GM12878 (cell line): ENCODE measurements at regions not wholly inside any gene's neighbourhood (a gene's known extent, or its start where the extent isn't known, plus 50 kb on each side); places are given as distances from the start of the nearest gene placed in this dataset.

Experiments
- ATAC-seq: fragments of 200-7000 bp; cut with Tn5 transposase; 3 replicates; pipeline ENCODE4 v1.9.1; 2020; ENCODE audit warnings: mild to moderate bottlenecking, moderate library complexity
- BruUV-seq: library from RNA; stranded (reverse); fragments of 400-500 nt; replicated peaks from 2 replicates; lab custom pipeline; 2021; lab: Mats Ljungman, UMichigan
- CTCF ChIA-PET: fragments of 300-600 bp; sonication (Branson Sonifier 250); formaldehyde crosslinking; extraction: SDS; loops from one replicate; lab custom pipeline; 2021; ENCODE audit warnings: inconsistent platforms; lab: Yijun Ruan, JAX
- POLR2A ChIA-PET: fragments of 350-600 bp; formaldehyde crosslinking; extraction: SDS; loops from one replicate; lab custom pipeline; 2021; ENCODE audit warnings: inconsistent platforms; lab: Charles Lee
- RAD21 ChIA-PET: fragments of 300-600 bp; sonication (Branson Sonifier 250); formaldehyde crosslinking; loops from one replicate; lab custom pipeline; 2023; ENCODE audit warnings: antibody characterized with exemption; ENCODE audit not compliant: unreplicated experiment; lab: Charles Lee
- SMC1A ChIA-PET: fragments of 300-600 bp; sonication (Branson Sonifier 250); formaldehyde crosslinking; loops from one replicate; lab custom pipeline; 2023; ENCODE audit not compliant: unreplicated experiment, uncharacterized antibody; lab: Charles Lee
- DNase-seq: peaks from one replicate; pipeline ENCODE4 v3.0.0-alpha.2; 2011; ENCODE audit warnings: low read depth, low spot score
- FAIRE-seq: peaks from 3 replicates; lab custom pipeline; 2011; peaks lifted over from hg19 to GRCh38; lab: Jason Lieb, UNC
- H2AFZ ChIP-seq: 2 replicates; pipeline ENCODE4 v1.6.0; 2011; ENCODE audit warnings: low read depth, low read length, control low read depth; ENCODE audit not compliant: control insufficient read depth
- H3K27ac ChIP-seq: 2 replicates; pipeline ENCODE4 v1.5.1; 2011; ENCODE audit warnings: control low read depth; ENCODE audit not compliant: control insufficient read depth, insufficient read depth
- H3K27me3 ChIP-seq, 2 experiments: replicated peaks in 1 of 2; 2 replicates each; pipeline versions ENCODE4 v1.6.0 to v1.6.1; 2011; ENCODE audit warnings: low read length in 1 of 2; ENCODE audit not compliant: control insufficient read depth in 2 of 2, insufficient read depth in 2 of 2
- H3K36me3 ChIP-seq, 2 experiments: 2 replicates each; pipeline ENCODE4 v1.5.1; 2011; ENCODE audit warnings: low read length in 1 of 2; ENCODE audit not compliant: control insufficient read depth in 2 of 2, insufficient read depth in 2 of 2
- H3K4me1 ChIP-seq: 2 replicates; pipeline ENCODE4 v1.6.1; 2011; ENCODE audit warnings: mild to moderate bottlenecking, low read length, moderate library complexity, mixed read lengths; ENCODE audit not compliant: control insufficient read depth, insufficient read depth
- H3K4me2 ChIP-seq: 2 replicates; pipeline ENCODE4 v1.6.0; 2011; ENCODE audit warnings: control low read depth; ENCODE audit not compliant: control insufficient read depth, insufficient read depth
- H3K4me3 ChIP-seq: fragments of 200-600 bp; sonication (generic); 2 replicates; pipeline ENCODE4 v1.5.1; 2016
- H3K79me2 ChIP-seq: 2 replicates; pipeline ENCODE4 v1.6.0; 2011; ENCODE audit warnings: low read length; ENCODE audit not compliant: control insufficient read depth, insufficient read depth
- H3K9ac ChIP-seq: 2 replicates; pipeline ENCODE4 v1.8.0; 2011; ENCODE audit warnings: low read length, control low read depth, mixed read lengths; ENCODE audit not compliant: control insufficient read depth, insufficient read depth
- H3K9me3 ChIP-seq: replicated peaks from 3 replicates; pipeline ENCODE4 v1.5.1; 2011; ENCODE audit warnings: mild to moderate bottlenecking, low read length; ENCODE audit not compliant: control insufficient read depth, insufficient read depth
- H4K20me1 ChIP-seq: 2 replicates; pipeline ENCODE4 v1.6.0; 2011; ENCODE audit not compliant: control insufficient read depth, insufficient read depth
- EED ChIP-seq: sonication (generic); IDR thresholded peaks from 2 replicates; pipeline ENCODE4 v1.6.1; 2016; ENCODE audit warnings: antibody characterized with exemption, low read depth
- FOXK2 ChIP-seq: fragments of 450-650 bp; IDR thresholded peaks from 2 replicates; pipeline ENCODE4 v1.6.1; 2017; ENCODE audit warnings: mild to moderate bottlenecking, moderate library complexity
- FOXM1 ChIP-seq: IDR thresholded peaks from 2 replicates; pipeline ENCODE4 v1.6.1; 2012; ENCODE audit warnings: low read depth, mild to moderate bottlenecking, inconsistent platforms, low read length, moderate library complexity
- GABPA ChIP-seq: IDR thresholded peaks from 2 replicates; pipeline ENCODE4 v1.6.1; 2014; ENCODE audit warnings: antibody characterized with exemption, low read depth, mild to moderate bottlenecking, inconsistent platforms
- JUND ChIP-seq: IDR thresholded peaks from 2 replicates; pipeline ENCODE4 v1.6.1; 2012; ENCODE audit warnings: low read depth, mild to moderate bottlenecking, low read length, improper control_type of control experiment, moderate library complexity
- MTA2 ChIP-seq: fragments of 450-650 bp; IDR thresholded peaks from 2 replicates; pipeline ENCODE4 v1.6.1; 2016; ENCODE audit warnings: low read depth, mild to moderate bottlenecking, moderate library complexity
- NFIC ChIP-seq: IDR thresholded peaks from 2 replicates; pipeline ENCODE4 v1.6.1; 2012; ENCODE audit warnings: low read depth, mild to moderate bottlenecking, inconsistent platforms, low read length, moderate library complexity
- RBBP5 ChIP-seq: fragments of 200-600 bp; sonication (generic); conservative IDR thresholded peaks from 2 replicates; pipeline ENCODE4 v1.6.1; 2016
- SPI1 ChIP-seq: IDR thresholded peaks from 2 replicates; pipeline ENCODE4 v1.6.1; 2011; ENCODE audit warnings: low read depth, mild to moderate bottlenecking, low read length, moderate library complexity, borderline replicate concordance; ENCODE audit not compliant: insufficient read depth
- STAT1 ChIP-seq: fragments of 450-650 bp; conservative IDR thresholded peaks from 2 replicates; pipeline ENCODE4 v1.6.1; 2014; ENCODE audit warnings: antibody characterized with exemption, mild to moderate bottlenecking
- SUZ12 ChIP-seq: fragments of 200-600 bp; sonication (generic); IDR thresholded peaks from one replicate; pipeline ENCODE4 v1.6.1; 2018; ENCODE audit warnings: antibody characterized with exemption, mild to moderate bottlenecking; ENCODE audit not compliant: unreplicated experiment
- TCF3 ChIP-seq: IDR thresholded peaks from 2 replicates; pipeline ENCODE4 v1.6.1; 2012; ENCODE audit warnings: low read depth, mild to moderate bottlenecking, low read length, borderline replicate concordance; ENCODE audit not compliant: insufficient read depth
- YBX1 ChIP-seq: fragments of 450-650 bp; IDR thresholded peaks from 2 replicates; pipeline ENCODE4 v1.6.1; 2016; ENCODE audit warnings: antibody characterized with exemption
- ZNF207 ChIP-seq: fragments of 450-650 bp; IDR thresholded peaks from 2 replicates; pipeline ENCODE4 v1.6.1; 2014; ENCODE audit warnings: antibody characterized with exemption, mild to moderate bottlenecking, borderline replicate concordance
- ZNF622 ChIP-seq: fragments of 450-650 bp; IDR thresholded peaks from 2 replicates; pipeline ENCODE4 v1.6.1; 2017; ENCODE audit warnings: mild to moderate bottlenecking, inconsistent platforms
- WGBS: methylation state at CpG from one replicate; pipeline ENCODE4 v1.1.6; 2016; ENCODE audit warnings: low lambda C conversion rate; ENCODE audit not compliant: insufficient replicate concordance, insufficient coverage; ENCODE audit errors: missing lambda C conversion rate; 5-methylcytosine and 5-hydroxymethylcytosine counted together
- in situ Hi-C: fragments of 300-500 bp; cut with MboI; formaldehyde crosslinking; loops from 9 replicates; pipeline ENCODE4 v1.14.3; 2018; ENCODE audit warnings: mixed read lengths
- intact Hi-C: fragments of 100-400 bp; cut with micrococcal nuclease; formaldehyde crosslinking; loops from one replicate; pipeline ENCODE4 v1.14.2; 2022; ENCODE audit not compliant: unreplicated experiment
- TF ChIP-seq, protein P1 (sequence below): fragments of 450-650 bp; IDR thresholded peaks from 2 replicates; pipeline ENCODE4 v1.6.1; 2018; ENCODE audit warnings: borderline replicate concordance, mild to moderate bottlenecking; ENCODE audit not compliant: partially characterized antibody
- TF ChIP-seq, protein P2 (sequence below): fragments of 450-650 bp; IDR thresholded peaks from 2 replicates; pipeline ENCODE4 v1.6.1; 2018; ENCODE audit warnings: mild to moderate bottlenecking, low read depth, moderate library complexity; ENCODE audit not compliant: partially characterized antibody

DNA sequence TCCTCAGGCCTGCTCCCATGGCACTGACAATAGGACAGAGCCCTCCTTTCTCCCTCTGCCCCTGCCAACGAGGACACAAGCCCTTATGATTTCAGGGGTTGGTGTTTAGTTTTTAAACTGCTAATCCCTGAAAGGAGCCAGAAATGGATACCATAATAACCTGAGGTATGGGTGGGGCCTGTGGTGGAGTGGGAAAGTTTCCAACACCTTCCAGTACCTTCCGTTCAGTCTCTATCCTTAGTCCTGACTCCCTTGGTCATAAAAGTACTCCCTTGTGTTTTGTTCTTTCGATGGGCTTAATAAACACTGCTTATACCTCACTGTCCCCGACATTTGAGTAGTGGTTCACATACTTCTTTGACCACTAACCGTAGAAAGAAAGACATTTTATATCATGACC, 141.8 kb upstream of the MAGI3 start:
- in situ Hi-C loops, result no loop called here
- no peaks in the 10 kb centered on the region for H4K20me1 ChIP-seq
- ChIA-PET RAD21 (no interaction called here), SMC1A (interaction anchor here (0.6 to 1.0 kb wide), 2 partner anchors 10 to 26 kb away, joined by 3 read pairs; no protein-coding TSS in a partner anchor), POLR2A (no interaction called here), CTCF (interaction anchor here (0.6 kb wide), 1 partner anchor 29 kb away, joined by 3 read pairs; no protein-coding TSS in a partner anchor)
- no peak for TF ChIP-seq YBX1
- no peak for TF ChIP-seq SPI1
- no peak for TF ChIP-seq ZNF207
- TF ChIP-seq STAT1, result no peak
- TF ChIP-seq TCF3, result no peak
- TF ChIP-seq, protein P1, sequence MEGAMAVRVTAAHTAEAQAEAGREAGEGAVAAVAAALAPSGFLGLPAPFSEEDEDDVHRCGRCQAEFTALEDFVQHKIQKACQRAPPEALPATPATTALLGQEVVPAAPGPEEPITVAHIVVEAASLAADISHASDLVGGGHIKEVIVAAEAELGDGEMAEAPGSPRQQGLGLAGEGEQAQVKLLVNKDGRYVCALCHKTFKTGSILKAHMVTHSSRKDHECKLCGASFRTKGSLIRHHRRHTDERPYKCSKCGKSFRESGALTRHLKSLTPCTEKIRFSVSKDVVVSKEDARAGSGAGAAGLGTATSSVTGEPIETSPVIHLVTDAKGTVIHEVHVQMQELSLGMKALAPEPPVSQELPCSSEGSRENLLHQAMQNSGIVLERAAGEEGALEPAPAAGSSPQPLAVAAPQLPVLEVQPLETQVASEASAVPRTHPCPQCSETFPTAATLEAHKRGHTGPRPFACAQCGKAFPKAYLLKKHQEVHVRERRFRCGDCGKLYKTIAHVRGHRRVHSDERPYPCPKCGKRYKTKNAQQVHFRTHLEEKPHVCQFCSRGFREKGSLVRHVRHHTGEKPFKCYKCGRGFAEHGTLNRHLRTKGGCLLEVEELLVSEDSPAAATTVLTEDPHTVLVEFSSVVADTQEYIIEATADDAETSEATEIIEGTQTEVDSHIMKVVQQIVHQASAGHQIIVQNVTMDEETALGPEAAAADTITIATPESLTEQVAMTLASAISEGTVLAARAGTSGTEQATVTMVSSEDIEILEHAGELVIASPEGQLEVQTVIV, result no peak
- TF ChIP-seq FOXK2, result no peak
- TF ChIP-seq ZNF622, result no peak
- no peak for TF ChIP-seq FOXM1
- TF ChIP-seq GABPA, result no peak
- TF ChIP-seq SUZ12, result no peak
- no peak for TF ChIP-seq NFIC
- TF ChIP-seq JUND, result no peak
- TF ChIP-seq MTA2, result no peak
- TF ChIP-seq EED, result no peak
- TF ChIP-seq RBBP5, result no peak
- TF ChIP-seq, protein P2, sequence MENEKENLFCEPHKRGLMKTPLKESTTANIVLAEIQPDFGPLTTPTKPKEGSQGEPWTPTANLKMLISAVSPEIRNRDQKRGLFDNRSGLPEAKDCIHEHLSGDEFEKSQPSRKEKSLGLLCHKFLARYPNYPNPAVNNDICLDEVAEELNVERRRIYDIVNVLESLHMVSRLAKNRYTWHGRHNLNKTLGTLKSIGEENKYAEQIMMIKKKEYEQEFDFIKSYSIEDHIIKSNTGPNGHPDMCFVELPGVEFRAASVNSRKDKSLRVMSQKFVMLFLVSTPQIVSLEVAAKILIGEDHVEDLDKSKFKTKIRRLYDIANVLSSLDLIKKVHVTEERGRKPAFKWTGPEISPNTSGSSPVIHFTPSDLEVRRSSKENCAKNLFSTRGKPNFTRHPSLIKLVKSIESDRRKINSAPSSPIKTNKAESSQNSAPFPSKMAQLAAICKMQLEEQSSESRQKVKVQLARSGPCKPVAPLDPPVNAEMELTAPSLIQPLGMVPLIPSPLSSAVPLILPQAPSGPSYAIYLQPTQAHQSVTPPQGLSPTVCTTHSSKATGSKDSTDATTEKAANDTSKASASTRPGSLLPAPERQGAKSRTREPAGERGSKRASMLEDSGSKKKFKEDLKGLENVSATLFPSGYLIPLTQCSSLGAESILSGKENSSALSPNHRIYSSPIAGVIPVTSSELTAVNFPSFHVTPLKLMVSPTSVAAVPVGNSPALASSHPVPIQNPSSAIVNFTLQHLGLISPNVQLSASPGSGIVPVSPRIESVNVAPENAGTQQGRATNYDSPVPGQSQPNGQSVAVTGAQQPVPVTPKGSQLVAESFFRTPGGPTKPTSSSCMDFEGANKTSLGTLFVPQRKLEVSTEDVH, result no peak
- H2AFZ ChIP-seq, result no peak overlapping the region
- no peak for ATAC-seq
- no peaks in the 10 kb centered on the region for H3K9me3 ChIP-seq
- DNase-seq, result no peak
- 33% methylated on average over 5 of the region's 5 CpGs for WGBS
- no peaks in the 10 kb centered on the region for H3K4me1 ChIP-seq
- H3K4me2 ChIP-seq, result no peak overlapping the region
- FAIRE-seq, result no peak
- intact Hi-C loops, result no loop called here
- H3K27me3 ChIP-seq, result no peaks in the 10 kb centered on the region
- BruUV-seq, result no TSS peak
- H3K9ac ChIP-seq, result no peak overlapping the region
- no peaks in the 10 kb centered on the region for H3K36me3 ChIP-seq
- no peak overlapping the region for H3K4me3 ChIP-seq
- no peaks in the 10 kb centered on the region for H3K79me2 ChIP-seq
- no peak overlapping the region for H3K27ac ChIP-seq
